ENCODE measurements at regions not wholly inside any gene's neighbourhood (a gene's known extent, or its start where the extent isn't known, plus 50 kb on each side); places are given as distances from the start of the nearest gene placed in this dataset.
"Not testable (repeated sequence)": the region's sequence is repeated elsewhere in the genome, so short reads cannot be mapped to it uniquely, and the experiment has no call there.

- intact Hi-C loops (cut with micrococcal nuclease): loop anchor here (10.0 kb wide), 3 partner anchors 86 to 574 kb away; partner anchors contain the start of gene LBX1
- Mint-ChIP-seq H3K9me3 (peaks cover 3% of the 10 kb centered on the region), H3K27ac (no peak overlapping the region), H3K27me3 (ENCODE audit: low read depth) (peaks cover 59% of the 10 kb centered on the region), H3K4me3 (ENCODE audit: low read depth) (no peak overlapping the region), H3K36me3 (ENCODE audit: low read depth) (peaks cover 5% of the 10 kb centered on the region), H3K4me1 (ENCODE audit: low read depth) (peaks cover 15% of the 10 kb centered on the region)
- DNase-seq (ENCODE audit: low spot score): no peak
Observed at GRCh38 chr10:100650693-100651092, 94.7 kb upstream of the PAX2 start.

DNA sequence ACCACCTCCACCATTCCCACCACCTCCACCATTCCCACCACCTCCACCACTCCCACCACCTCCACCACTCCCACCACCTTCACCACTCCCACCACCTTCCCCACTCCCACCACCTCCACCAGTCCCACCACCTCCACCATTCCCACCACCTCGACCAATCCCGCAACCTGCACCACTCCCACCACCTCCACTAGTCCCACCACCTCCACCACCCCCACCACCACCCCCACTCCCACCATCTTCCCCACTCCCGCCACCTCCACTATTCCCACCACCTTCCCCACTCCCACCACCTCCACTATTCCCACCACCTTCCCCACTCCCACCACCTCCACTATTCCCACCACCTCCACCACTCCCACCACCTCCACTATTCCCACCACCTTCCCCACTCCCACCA is 94.3 kb upstream of the PAX2 start:
- not testable (repeated sequence) for H3K36me3 Mint-ChIP-seq (ENCODE audit: low read depth); H3K9me3 Mint-ChIP-seq; H3K27ac Mint-ChIP-seq; H3K4me3 Mint-ChIP-seq (ENCODE audit: low read depth); DNase-seq (ENCODE audit: low spot score)
- Mint-ChIP-seq H3K4me1 (ENCODE audit: low read depth) (peaks cover 18% of the 10 kb centered on the region), H3K27me3 (ENCODE audit: low read depth) (peaks cover 59% of the 10 kb centered on the region)
- intact Hi-C loops (cut with micrococcal nuclease): loop anchor here (10.0 kb wide), 3 partner anchors 86 to 574 kb away; partner anchors contain the start of gene LBX1

- peaks cover 18% of the 10 kb centered on the region for H3K4me1 Mint-ChIP-seq (ENCODE audit: low read depth)
- H3K27me3 Mint-ChIP-seq (ENCODE audit: low read depth): peaks cover 54% of the 10 kb centered on the region
- H3K27ac Mint-ChIP-seq: no peak overlapping the region
- H3K4me3 Mint-ChIP-seq (ENCODE audit: low read depth): no peak overlapping the region
- no peak for DNase-seq (ENCODE audit: low spot score)
- intact Hi-C loops (cut with micrococcal nuclease): loop anchor here (10.0 kb wide), 3 partner anchors 87 to 573 kb away; partner anchors contain the start of gene LBX1
- peaks cover 8% of the 10 kb centered on the region for H3K36me3 Mint-ChIP-seq (ENCODE audit: low read depth)
- H3K9me3 Mint-ChIP-seq: peaks cover 3% of the 10 kb centered on the region
Observed at GRCh38 chr10:100651916-100652315, 93.5 kb upstream of the PAX2 start.

- H3K27ac Mint-ChIP-seq: no peak overlapping the region
- peaks cover 60% of the 10 kb centered on the region for H3K27me3 Mint-ChIP-seq (ENCODE audit: low read depth)
- peaks cover 18% of the 10 kb centered on the region for H3K4me1 Mint-ChIP-seq (ENCODE audit: low read depth)
- H3K36me3 Mint-ChIP-seq (ENCODE audit: low read depth): peaks cover 8% of the 10 kb centered on the region
- no peak overlapping the region for H3K4me3 Mint-ChIP-seq (ENCODE audit: low read depth)
- H3K9me3 Mint-ChIP-seq: peaks cover 3% of the 10 kb centered on the region
- DNase-seq (ENCODE audit: low spot score): no peak
- intact Hi-C loops (cut with micrococcal nuclease): loop anchor here (10.0 kb wide), 3 partner anchors 88 to 572 kb away; partner anchors contain the start of gene LBX1
Observed at GRCh38 chr10:100652406-100653135, 92.8 kb upstream of the PAX2 start.

- Mint-ChIP-seq H3K4me1 (ENCODE audit: low read depth) (peaks cover 23% of the 10 kb centered on the region), H3K36me3 (ENCODE audit: low read depth) (peaks cover 8% of the 10 kb centered on the region), H3K4me3 (ENCODE audit: low read depth) (peak overlapping the region; percentile 14), H3K9me3 (peaks cover 3% of the 10 kb centered on the region), H3K27me3 (ENCODE audit: low read depth) (peaks cover 63% of the 10 kb centered on the region), H3K27ac (no peak overlapping the region)
- DNase-seq (ENCODE audit: low spot score): no peak
- intact Hi-C loops (cut with micrococcal nuclease): loop anchor here (10.0 kb wide), 3 partner anchors 89 to 571 kb away; partner anchors contain the start of gene LBX1
Observed at GRCh38 chr10:100653238-100653956, 92.0 kb upstream of the PAX2 start.

DNA sequence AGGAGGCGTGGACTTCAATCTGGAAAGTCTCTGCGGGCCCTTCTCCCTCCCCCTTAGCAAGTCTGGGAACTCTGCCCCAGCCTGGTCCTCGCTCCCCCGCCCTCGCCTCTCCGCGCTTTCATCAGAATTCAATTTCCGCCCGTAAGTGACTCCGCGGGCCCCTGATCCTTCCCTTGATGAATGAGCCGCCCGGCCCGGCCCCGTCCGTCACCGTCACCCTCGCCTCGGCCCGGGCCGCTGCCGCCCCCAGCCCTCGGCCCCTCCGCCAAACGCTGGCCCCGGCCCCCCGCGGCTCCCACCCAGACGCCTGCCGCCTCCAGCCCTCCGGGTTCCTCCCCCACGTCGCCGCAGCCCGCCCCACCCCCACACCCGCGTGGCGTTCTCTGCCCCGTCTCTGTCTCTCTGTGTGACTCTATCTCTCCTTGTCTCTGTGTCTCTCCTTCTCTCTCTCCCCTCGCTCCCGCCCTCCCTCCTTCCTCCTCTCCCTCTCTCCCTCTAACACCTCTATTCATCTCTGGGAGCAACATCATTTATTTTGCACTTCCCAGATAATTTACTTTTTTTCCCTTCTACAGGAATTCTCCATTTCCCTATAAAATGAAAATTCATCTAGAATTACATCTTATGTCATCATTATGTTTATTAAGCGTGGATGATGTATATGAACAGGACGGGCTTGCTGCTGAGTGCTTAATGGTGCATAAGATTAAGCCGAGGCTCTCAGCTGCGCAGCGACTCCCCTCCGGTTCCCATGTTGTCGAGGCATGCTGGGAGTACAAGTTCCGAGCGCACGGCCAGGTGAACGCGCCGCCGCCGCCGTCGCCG is 91.2 kb upstream of the PAX2 start:
- no peak for DNase-seq (ENCODE audit: low spot score)
- H3K27ac Mint-ChIP-seq: no peak overlapping the region
- peak overlapping the region; percentile 73 for H3K4me3 Mint-ChIP-seq (ENCODE audit: low read depth)
- intact Hi-C loops (cut with micrococcal nuclease): loop anchor here (10.0 kb wide), 3 partner anchors 89 to 571 kb away; partner anchors contain the start of gene LBX1
- peaks cover 8% of the 10 kb centered on the region for H3K36me3 Mint-ChIP-seq (ENCODE audit: low read depth)
- H3K27me3 Mint-ChIP-seq (ENCODE audit: low read depth): peaks cover 63% of the 10 kb centered on the region
- peaks cover 3% of the 10 kb centered on the region for H3K9me3 Mint-ChIP-seq
- peaks cover 24% of the 10 kb centered on the region for H3K4me1 Mint-ChIP-seq (ENCODE audit: low read depth)

DNA sequence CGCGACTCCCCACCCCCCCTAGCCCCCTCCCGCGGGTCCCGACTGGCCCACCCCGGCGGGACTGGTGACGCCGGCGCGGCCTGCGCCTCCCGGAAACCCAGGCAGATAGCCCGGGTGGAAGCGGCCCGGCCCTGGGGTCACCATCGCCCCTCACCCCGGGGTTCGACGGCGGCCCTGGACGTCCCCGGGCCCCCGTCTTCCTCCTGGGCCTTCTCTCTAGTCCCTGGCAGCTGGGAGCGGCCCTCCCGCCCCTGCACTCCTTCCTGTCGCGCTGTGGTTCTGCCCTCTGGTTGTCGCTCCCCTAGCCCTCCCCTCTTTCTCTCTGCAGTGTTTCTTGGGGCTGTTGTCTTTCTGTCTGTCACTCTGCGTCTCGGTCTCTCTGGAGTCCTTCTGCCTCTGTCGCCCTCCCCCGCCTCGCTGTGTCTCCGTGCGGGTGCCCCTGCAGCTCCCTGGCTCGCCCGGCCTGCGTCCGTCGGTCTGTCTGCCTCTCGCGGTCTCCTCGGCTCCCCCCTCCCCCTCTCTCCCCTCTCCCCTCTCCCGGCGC is 90.5 kb upstream of the PAX2 start:
- Mint-ChIP-seq H3K27me3 (ENCODE audit: low read depth) (peaks cover 64% of the 10 kb centered on the region), H3K4me1 (ENCODE audit: low read depth) (peaks cover 24% of the 10 kb centered on the region), H3K36me3 (ENCODE audit: low read depth) (peaks cover 8% of the 10 kb centered on the region), H3K9me3 (peaks cover 3% of the 10 kb centered on the region), H3K27ac (no peak overlapping the region), H3K4me3 (ENCODE audit: low read depth) (peak overlapping the region; percentile 73)
- no peak for DNase-seq (ENCODE audit: low spot score)
- intact Hi-C loops (cut with micrococcal nuclease): loop anchor here (5.0 to 10.0 kb wide), 5 partner anchors 87 to 570 kb away; partner anchors contain the start of gene LBX1

DNA sequence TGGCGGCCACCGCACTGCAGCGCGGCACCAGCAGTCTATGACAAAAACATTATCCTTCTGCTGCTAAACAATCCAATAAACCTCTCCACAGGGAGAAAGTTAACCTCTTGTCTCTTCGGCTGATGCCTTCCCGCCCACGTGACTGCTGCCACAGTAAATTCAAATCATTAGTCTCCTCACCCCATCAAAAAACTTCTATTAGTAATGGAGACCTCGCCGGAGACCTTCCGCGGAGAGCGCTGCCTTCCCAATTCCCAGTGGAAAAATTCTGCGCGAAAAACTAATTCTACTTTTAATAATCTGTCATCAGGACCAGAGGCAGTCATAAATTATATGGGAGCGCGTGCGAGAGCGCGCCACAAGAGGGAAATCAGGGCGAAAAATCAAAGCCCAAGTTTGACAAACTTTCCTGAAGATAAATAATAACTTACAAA is 90.0 kb upstream of the PAX2 start:
- DNase-seq (ENCODE audit: low spot score): no peak
- Mint-ChIP-seq H3K27ac (no peak overlapping the region), H3K27me3 (ENCODE audit: low read depth) (peaks cover 66% of the 10 kb centered on the region), H3K36me3 (ENCODE audit: low read depth) (peaks cover 8% of the 10 kb centered on the region), H3K9me3 (peaks cover 3% of the 10 kb centered on the region), H3K4me3 (ENCODE audit: low read depth) (peak overlapping the region; percentile 69), H3K4me1 (ENCODE audit: low read depth) (peaks cover 24% of the 10 kb centered on the region)
- intact Hi-C loops (cut with micrococcal nuclease): loop anchor here (5.0 to 10.0 kb wide), 5 partner anchors 87 to 569 kb away; partner anchors contain the start of gene LBX1

DNA sequence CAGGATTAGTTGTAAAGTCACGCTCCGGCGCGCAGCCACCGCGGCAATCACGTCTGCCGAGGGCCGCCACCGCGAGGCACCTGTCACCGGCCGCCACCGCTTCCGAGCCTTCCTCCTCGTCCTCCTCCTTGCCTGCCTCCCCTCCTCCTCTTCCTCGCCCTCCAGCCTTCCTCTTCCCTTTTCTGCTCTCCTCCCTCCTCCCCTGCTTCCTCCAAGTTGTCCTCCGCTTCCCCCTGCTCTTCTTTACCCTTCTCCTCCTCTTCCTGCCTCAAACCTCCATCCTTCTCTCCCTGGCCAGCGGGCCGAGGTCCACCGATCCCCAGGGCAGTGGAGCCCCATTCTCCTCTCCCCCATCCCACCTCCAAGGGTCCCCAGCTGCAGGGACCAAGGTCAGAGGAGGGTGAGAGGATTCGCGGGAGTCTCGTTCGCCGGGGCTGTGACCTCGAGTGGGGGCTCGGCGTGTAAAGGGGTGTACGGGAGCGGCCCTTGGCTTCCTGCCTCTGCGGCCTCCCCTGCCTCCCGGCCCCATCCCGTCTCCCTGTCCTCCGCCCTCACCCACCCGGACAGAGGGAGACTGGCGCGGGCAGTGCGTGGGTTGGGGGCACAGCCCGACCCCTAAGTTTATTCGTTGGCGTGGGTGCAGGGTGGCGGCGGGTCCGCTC is 89.5 kb upstream of the PAX2 start:
- peaks cover 3% of the 10 kb centered on the region for H3K9me3 Mint-ChIP-seq
- no peak overlapping the region for H3K27ac Mint-ChIP-seq
- peaks cover 71% of the 10 kb centered on the region for H3K27me3 Mint-ChIP-seq (ENCODE audit: low read depth)
- H3K4me1 Mint-ChIP-seq (ENCODE audit: low read depth): peaks cover 24% of the 10 kb centered on the region
- peak overlapping the region; percentile 69 for H3K4me3 Mint-ChIP-seq (ENCODE audit: low read depth)
- DNase-seq (ENCODE audit: low spot score): no peak
- intact Hi-C loops (cut with micrococcal nuclease): loop anchor here (5.0 to 10.0 kb wide), 5 partner anchors 86 to 569 kb away; partner anchors contain the start of gene LBX1
- peaks cover 8% of the 10 kb centered on the region for H3K36me3 Mint-ChIP-seq (ENCODE audit: low read depth)

DNA sequence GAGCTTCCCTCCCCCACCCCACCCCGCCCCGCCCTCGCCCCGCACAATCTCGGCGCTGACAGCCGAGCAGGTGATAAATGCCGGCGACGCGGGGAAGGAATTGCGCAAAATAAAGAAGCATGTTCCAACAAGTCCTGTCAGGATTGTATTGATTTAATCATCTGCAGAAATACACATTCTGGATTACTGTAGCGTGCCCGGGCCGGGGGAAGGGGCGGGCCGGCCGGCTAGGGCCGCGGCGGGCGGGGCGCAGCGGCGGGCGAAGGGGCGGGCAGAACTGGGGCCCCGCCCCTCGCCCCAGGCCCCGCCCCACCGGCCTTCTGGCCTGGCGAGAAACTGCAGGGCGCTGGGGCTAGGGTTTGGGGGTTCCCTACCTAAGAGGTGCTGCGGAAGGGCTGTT is 88.9 kb upstream of the PAX2 start:
- H3K4me1 Mint-ChIP-seq (ENCODE audit: low read depth): peaks cover 24% of the 10 kb centered on the region
- peaks cover 3% of the 10 kb centered on the region for H3K9me3 Mint-ChIP-seq
- H3K4me3 Mint-ChIP-seq (ENCODE audit: low read depth): no peak overlapping the region
- no peak overlapping the region for H3K27ac Mint-ChIP-seq
- no peak for DNase-seq (ENCODE audit: low spot score)
- H3K27me3 Mint-ChIP-seq (ENCODE audit: low read depth): peaks cover 75% of the 10 kb centered on the region
- intact Hi-C loops (cut with micrococcal nuclease): loop anchor here (5.0 to 10.0 kb wide), 5 partner anchors 86 to 568 kb away; partner anchors contain the start of gene LBX1
- H3K36me3 Mint-ChIP-seq (ENCODE audit: low read depth): peaks cover 8% of the 10 kb centered on the region

GRCh38 chr10:100658269-100658668 is 87.1 kb upstream of the PAX2 start:
- Mint-ChIP-seq H3K4me1 (ENCODE audit: low read depth) (peaks cover 24% of the 10 kb centered on the region), H3K36me3 (ENCODE audit: low read depth) (peaks cover 8% of the 10 kb centered on the region)
- no peak for DNase-seq (ENCODE audit: low spot score)

More at GRCh38 chr10:100658269-100658668, 87.1 kb upstream of the PAX2 start:
- Mint-ChIP-seq H3K27me3 (ENCODE audit: low read depth) (peaks cover 74% of the 10 kb centered on the region), H3K4me3 (ENCODE audit: low read depth) (no peak overlapping the region), H3K27ac (no peak overlapping the region), H3K9me3 (no peaks in the 10 kb centered on the region)
- intact Hi-C loops (cut with micrococcal nuclease): loop anchor here (5.0 to 10.0 kb wide), 5 partner anchors 84 to 567 kb away; partner anchors contain the start of gene LBX1
